Smooth muscle cell (in vitro differentiated cells): ENCODE measurements at regions not wholly inside any gene's neighbourhood (a gene's known extent, or its start where the extent isn't known, plus 50 kb on each side); places are given as distances from the start of the nearest gene placed in this dataset.

Experiments
- DNase-seq: peaks from one replicate; lab custom pipeline; 2025; ENCODE audit not compliant: unreplicated experiment; lab: John Stamatoyannopoulos, UW
- H2AFZ ChIP-seq: fragments of 200-600 bp; sonication (generic); 2 replicates; pipeline ENCODE4 v1.6.0; 2016; ENCODE audit warnings: antibody characterized with exemption, low read depth, mild to moderate bottlenecking
- H3F3A ChIP-seq: fragments of 200-600 bp; sonication (generic); 2 replicates; pipeline ENCODE4 v1.6.0; 2017; ENCODE audit warnings: antibody characterized with exemption, low read depth
- H3K27ac ChIP-seq: fragments of 200-600 bp; sonication (generic); 2 replicates; pipeline ENCODE4 v1.5.1; 2016; ENCODE audit warnings: low read depth, mild to moderate bottlenecking
- H3K27me3 ChIP-seq: fragments of 200-600 bp; sonication (generic); 2 replicates; pipeline ENCODE4 v1.6.1; 2016; ENCODE audit warnings: low read depth, mild to moderate bottlenecking
- H3K36me3 ChIP-seq: fragments of 200-600 bp; sonication (generic); 2 replicates; pipeline ENCODE4 v1.5.1; 2016; ENCODE audit warnings: low read depth
- H3K4me1 ChIP-seq: fragments of 200-600 bp; sonication (generic); 2 replicates; pipeline ENCODE4 v1.5.1; 2016; ENCODE audit warnings: low read depth
- H3K4me2 ChIP-seq: fragments of 200-600 bp; sonication (generic); 2 replicates; pipeline ENCODE4 v1.6.0; 2016; ENCODE audit warnings: mild to moderate bottlenecking
- H3K4me3 ChIP-seq: fragments of 200-600 bp; sonication (generic); 2 replicates; pipeline ENCODE4 v1.5.1; 2016; ENCODE audit warnings: mild to moderate bottlenecking
- H3K79me2 ChIP-seq: fragments of 200-600 bp; sonication (generic); 2 replicates; pipeline ENCODE4 v1.6.0; 2016; ENCODE audit warnings: low read depth, mild to moderate bottlenecking
- H3K9ac ChIP-seq: fragments of 200-600 bp; sonication (generic); 2 replicates; pipeline ENCODE4 v1.6.0; 2016; ENCODE audit warnings: low read depth
- H3K9me3 ChIP-seq: fragments of 200-600 bp; sonication (generic); replicated peaks from 2 replicates; pipeline ENCODE4 v1.5.1; 2016; ENCODE audit warnings: low read depth
- H4K20me1 ChIP-seq: fragments of 200-600 bp; sonication (generic); 2 replicates; pipeline ENCODE4 v1.6.0; 2016; ENCODE audit warnings: low read depth
- CTCF ChIP-seq: fragments of 200-600 bp; sonication (generic); IDR thresholded peaks from 2 replicates; pipeline ENCODE4 v1.5.1; 2017; ENCODE audit warnings: borderline replicate concordance, mild to moderate bottlenecking, antibody characterized with exemption; ENCODE audit not compliant: insufficient read depth, poor library complexity, severe bottlenecking
- WGBS: methylation state at CpG from one replicate; pipeline ENCODE4 v1.1.7; 2016; ENCODE audit warnings: low lambda C conversion rate; 5-methylcytosine and 5-hydroxymethylcytosine counted together

GRCh38 chr2:142687509-142687908, 190.0 kb upstream of the KYNU start:
- Histone ChIP-seq H3K27ac (no peak overlapping the region), H3K4me2 (no peak overlapping the region), H3K9me3 (no peaks in the 10 kb centered on the region), H3K36me3 (no peaks in the 10 kb centered on the region), H3K4me1 (no peaks in the 10 kb centered on the region), H3K4me3 (no peak overlapping the region), H3K79me2 (no peaks in the 10 kb centered on the region), H3K27me3 (no peaks in the 10 kb centered on the region), H2AFZ (no peak overlapping the region), H4K20me1 (no peaks in the 10 kb centered on the region), H3F3A (no peaks in the 10 kb centered on the region), H3K9ac (no peak overlapping the region)
- 90% methylated on average over 5 of the region's 5 CpGs for WGBS
- DNase-seq, result no peak
- no peak for TF ChIP-seq CTCF

GRCh38 chr2:142687075-142687474, 190.4 kb upstream of the KYNU start:
- DNase-seq, result no peak
- WGBS, result 98% methylated on average over 2 of the region's 4 CpGs

GRCh38 chr2:142684667-142685066, 192.8 kb upstream of the KYNU start:
- Histone ChIP-seq H2AFZ (no peak overlapping the region), H3K27me3 (no peaks in the 10 kb centered on the region), H3K79me2 (no peaks in the 10 kb centered on the region), H3K4me3 (no peak overlapping the region), H3K36me3 (no peaks in the 10 kb centered on the region), H3K9me3 (no peaks in the 10 kb centered on the region), H3F3A (no peaks in the 10 kb centered on the region), H3K4me1 (no peaks in the 10 kb centered on the region), H4K20me1 (no peaks in the 10 kb centered on the region), H3K4me2 (no peak overlapping the region), H3K27ac (no peak overlapping the region), H3K9ac (no peak overlapping the region)
- no peak for DNase-seq
- no peak for TF ChIP-seq CTCF
- 99% methylated on average over 3 of the region's 3 CpGs for WGBS

More at GRCh38 chr2:142687075-142687474, 190.4 kb upstream of the KYNU start:
- Histone ChIP-seq H3K9me3 (no peaks in the 10 kb centered on the region), H3K9ac (no peak overlapping the region), H3K36me3 (no peaks in the 10 kb centered on the region), H3F3A (no peaks in the 10 kb centered on the region), H3K4me2 (no peak overlapping the region), H3K27ac (no peak overlapping the region), H3K27me3 (no peaks in the 10 kb centered on the region), H2AFZ (no peak overlapping the region), H3K79me2 (no peaks in the 10 kb centered on the region), H4K20me1 (no peaks in the 10 kb centered on the region), H3K4me1 (no peaks in the 10 kb centered on the region), H3K4me3 (no peak overlapping the region)
- no peak for TF ChIP-seq CTCF

- 98% methylated on average over 2 of the region's 2 CpGs for WGBS
- no peaks in the 10 kb centered on the region for H3F3A ChIP-seq
- no peak overlapping the region for H3K9ac ChIP-seq
Observed at GRCh38 chr2:142682528-142682927, 194.9 kb upstream of the KYNU start.

More at GRCh38 chr2:142682528-142682927, 194.9 kb upstream of the KYNU start:
- TF ChIP-seq CTCF, result peak; percentile 33
- Histone ChIP-seq H4K20me1 (no peaks in the 10 kb centered on the region), H3K36me3 (no peaks in the 10 kb centered on the region), H3K27me3 (no peaks in the 10 kb centered on the region), H3K79me2 (no peaks in the 10 kb centered on the region), H3K27ac (no peak overlapping the region), H3K4me1 (no peaks in the 10 kb centered on the region), H3K9me3 (no peaks in the 10 kb centered on the region), H2AFZ (peak overlapping the region; percentile 79), H3K4me3 (no peak overlapping the region), H3K4me2 (no peak overlapping the region)
- DNase-seq, result no peak
